GM12874 (cell line): ENCODE measurements at regions not wholly inside any gene's neighbourhood (a gene's known extent, or its start where the extent isn't known, plus 50 kb on each side); places are given as distances from the start of the nearest gene placed in this dataset.

Experiments
- CTCF ChIP-seq: IDR thresholded peaks from 2 replicates; pipeline ENCODE4 v1.5.1; 2011; ENCODE audit warnings: low read depth, mild to moderate bottlenecking, control low read depth, low read length, moderate library complexity; ENCODE audit not compliant: insufficient read depth

- no peak for TF ChIP-seq CTCF
These were observed 1342.8 kb upstream of the TMEFF2 start for GRCh38 chr2:193537531-193537930.

GRCh38 chr2:193528458-193528857, 1333.7 kb upstream of the TMEFF2 start:
- no peak for TF ChIP-seq CTCF

GRCh38 chr2:193527146-193527545, 1332.4 kb upstream of the TMEFF2 start:
- TF ChIP-seq CTCF = no peak

GRCh38 chr2:193523662-193524061, 1328.9 kb upstream of the TMEFF2 start:
- TF ChIP-seq CTCF = no peak

GRCh38 chr2:193521523-193521922, 1326.8 kb upstream of the TMEFF2 start:
- TF ChIP-seq CTCF = no peak

GRCh38 chr2:193520709-193521458, 1326.2 kb upstream of the TMEFF2 start:
- TF ChIP-seq CTCF = no peak

GRCh38 chr2:193518041-193518817, 1323.5 kb upstream of the TMEFF2 start:
- TF ChIP-seq CTCF = no peak
